ENCODE measurements at regions not wholly inside any gene's neighbourhood (a gene's known extent, or its start where the extent isn't known, plus 50 kb on each side); places are given as distances from the start of the nearest gene placed in this dataset.

DNA sequence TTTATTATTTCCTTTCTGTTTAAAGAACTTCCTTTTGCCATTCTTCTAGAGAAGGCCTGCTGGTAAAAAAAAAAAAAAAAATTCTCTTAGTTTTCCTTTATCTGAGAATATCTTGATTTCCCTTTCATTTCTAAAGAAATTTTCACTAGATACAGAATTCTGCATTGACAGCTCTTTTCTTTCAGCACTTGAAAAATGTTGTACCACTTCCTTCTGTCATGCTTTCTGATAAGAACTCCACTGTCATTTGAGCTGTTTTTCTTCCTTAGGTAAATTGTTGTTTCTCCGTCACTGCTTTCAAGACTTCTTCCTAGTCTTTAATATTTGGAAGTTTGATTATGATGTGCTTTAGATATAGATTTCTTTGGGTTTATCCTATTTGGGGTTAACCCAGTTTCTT lies 113.6 kb upstream of the BTG1 start:
- Histone ChIP-seq H3K36me3 (ENCODE audit: control insufficient read depth, insufficient read depth, low read length) (no peaks in the 10 kb centered on the region), H4K5ac (ENCODE audit: low read length) (no peak overlapping the region), H3K79me1 (ENCODE audit: low read length) (no peaks in the 10 kb centered on the region), H3K27ac (ENCODE audit: low read depth, low read length) (no peak overlapping the region), H2BK120ac (ENCODE audit: low read depth, low read length) (no peak overlapping the region), H3K18ac (ENCODE audit: low read length) (no peak overlapping the region), H3K4me2 (ENCODE audit: low read length) (no peak overlapping the region), H3K4me3 (ENCODE audit: low read length) (no peak overlapping the region), H2BK5ac (ENCODE audit: low read length) (no peak overlapping the region), H3K79me2 (ENCODE audit: control insufficient read depth, insufficient read depth, low read length) (no peaks in the 10 kb centered on the region), H3K23ac (ENCODE audit: low read length) (no peak overlapping the region), H4K8ac (ENCODE audit: low read depth, low read length) (no peak overlapping the region), H2BK15ac (replicated peaks; ENCODE audit: low read depth) (no peak overlapping the region), H3K4ac (ENCODE audit: low read depth, low read length) (no peak overlapping the region), H2AK5ac (ENCODE audit: low read length) (no peak overlapping the region), H3K4me1 (ENCODE audit: control insufficient read depth, low read depth, low read length) (no peaks in the 10 kb centered on the region), H3K27me3 (ENCODE audit: insufficient read depth, low read length, poor library complexity) (no peaks in the 10 kb centered on the region), H3K9ac (ENCODE audit: low read length) (no peak overlapping the region), H3K56ac (ENCODE audit: low read length) (no peak overlapping the region)
- DNase-seq: no peak
- no CpG with 5 or more reads among the region's 1 CpG for WGBS (ENCODE audit: extremely low coverage, insufficient coverage, low lambda C conversion rate)

- Histone ChIP-seq H3K4me2 (ENCODE audit: low read length) (no peak overlapping the region), H3K9ac (ENCODE audit: low read length) (no peak overlapping the region), H3K23ac (ENCODE audit: low read length) (no peak overlapping the region), H3K56ac (ENCODE audit: low read length) (no peak overlapping the region), H4K5ac (ENCODE audit: low read length) (no peak overlapping the region), H3K4me3 (ENCODE audit: low read length) (no peak overlapping the region), H3K36me3 (ENCODE audit: control insufficient read depth, insufficient read depth, low read length) (no peaks in the 10 kb centered on the region), H2BK15ac (replicated peaks; ENCODE audit: low read depth) (no peak overlapping the region), H2BK120ac (ENCODE audit: low read depth, low read length) (no peak overlapping the region), H3K27me3 (ENCODE audit: insufficient read depth, low read length, poor library complexity) (no peaks in the 10 kb centered on the region), H4K8ac (ENCODE audit: low read depth, low read length) (no peak overlapping the region), H3K18ac (ENCODE audit: low read length) (no peak overlapping the region), H3K4ac (ENCODE audit: low read depth, low read length) (no peak overlapping the region), H3K79me1 (ENCODE audit: low read length) (no peaks in the 10 kb centered on the region), H3K27ac (ENCODE audit: low read depth, low read length) (no peak overlapping the region), H2AK5ac (ENCODE audit: low read length) (no peak overlapping the region), H3K4me1 (ENCODE audit: control insufficient read depth, low read depth, low read length) (no peaks in the 10 kb centered on the region), H3K79me2 (ENCODE audit: control insufficient read depth, insufficient read depth, low read length) (no peaks in the 10 kb centered on the region), H2BK5ac (ENCODE audit: low read length) (no peak overlapping the region)
- no peak for DNase-seq
These were observed 111.6 kb upstream of the BTG1 start for GRCh38 chr12:92257261-92257660.

- Histone ChIP-seq H4K5ac (ENCODE audit: low read length) (no peak overlapping the region), H3K79me1 (ENCODE audit: low read length) (no peaks in the 10 kb centered on the region), H2BK120ac (ENCODE audit: low read depth, low read length) (no peak overlapping the region), H3K79me2 (ENCODE audit: control insufficient read depth, insufficient read depth, low read length) (no peaks in the 10 kb centered on the region), H3K56ac (ENCODE audit: low read length) (no peak overlapping the region), H2AK5ac (ENCODE audit: low read length) (no peak overlapping the region), H3K23ac (ENCODE audit: low read length) (no peak overlapping the region), H3K4ac (ENCODE audit: low read depth, low read length) (no peak overlapping the region), H3K4me3 (ENCODE audit: low read length) (no peak overlapping the region), H3K4me1 (ENCODE audit: control insufficient read depth, low read depth, low read length) (no peaks in the 10 kb centered on the region), H4K8ac (ENCODE audit: low read depth, low read length) (no peak overlapping the region), H2BK15ac (replicated peaks; ENCODE audit: low read depth) (no peak overlapping the region), H3K9ac (ENCODE audit: low read length) (no peak overlapping the region), H3K27ac (ENCODE audit: low read depth, low read length) (no peak overlapping the region), H2BK5ac (ENCODE audit: low read length) (no peak overlapping the region), H3K27me3 (ENCODE audit: insufficient read depth, low read length, poor library complexity) (no peaks in the 10 kb centered on the region), H3K18ac (ENCODE audit: low read length) (no peak overlapping the region), H3K4me2 (ENCODE audit: low read length) (no peak overlapping the region), H3K36me3 (ENCODE audit: control insufficient read depth, insufficient read depth, low read length) (no peaks in the 10 kb centered on the region)
- no peak for DNase-seq
These were observed 110.1 kb upstream of the BTG1 start for GRCh38 chr12:92255741-92256140.

DNA sequence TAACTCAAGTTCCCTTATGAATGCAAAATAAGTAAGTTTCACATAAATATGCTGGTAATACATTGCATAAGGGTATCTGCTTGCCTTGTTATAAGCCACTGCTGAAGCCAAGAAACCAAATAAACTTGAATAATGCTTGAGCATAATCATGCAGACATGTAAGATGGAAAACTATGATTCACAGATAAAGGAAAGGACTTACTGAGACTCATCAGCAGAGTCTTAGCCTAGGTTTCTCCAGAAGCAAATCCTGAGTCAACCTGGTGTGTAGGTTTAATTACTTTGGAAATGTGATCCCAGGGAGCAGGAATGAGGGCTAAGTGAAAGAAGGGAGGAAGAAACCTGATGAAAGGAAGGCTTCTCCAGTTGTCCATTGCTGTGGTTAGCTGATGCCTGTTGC lies 107.7 kb upstream of the BTG1 start:
- Histone ChIP-seq H2BK15ac (replicated peaks; ENCODE audit: low read depth) (no peak overlapping the region), H3K27ac (ENCODE audit: low read depth, low read length) (no peak overlapping the region), H3K27me3 (ENCODE audit: insufficient read depth, low read length, poor library complexity) (no peaks in the 10 kb centered on the region), H4K5ac (ENCODE audit: low read length) (no peak overlapping the region), H3K36me3 (ENCODE audit: control insufficient read depth, insufficient read depth, low read length) (no peaks in the 10 kb centered on the region), H3K79me2 (ENCODE audit: control insufficient read depth, insufficient read depth, low read length) (no peaks in the 10 kb centered on the region), H3K4me3 (ENCODE audit: low read length) (no peak overlapping the region), H3K4ac (ENCODE audit: low read depth, low read length) (no peak overlapping the region), H3K56ac (ENCODE audit: low read length) (no peak overlapping the region), H3K9ac (ENCODE audit: low read length) (no peak overlapping the region), H3K4me1 (ENCODE audit: control insufficient read depth, low read depth, low read length) (no peaks in the 10 kb centered on the region), H2AK5ac (ENCODE audit: low read length) (no peak overlapping the region), H3K23ac (ENCODE audit: low read length) (no peak overlapping the region), H3K4me2 (ENCODE audit: low read length) (no peak overlapping the region), H3K79me1 (ENCODE audit: low read length) (no peaks in the 10 kb centered on the region), H4K8ac (ENCODE audit: low read depth, low read length) (no peak overlapping the region), H2BK120ac (ENCODE audit: low read depth, low read length) (no peak overlapping the region), H3K18ac (ENCODE audit: low read length) (no peak overlapping the region), H2BK5ac (ENCODE audit: low read length) (no peak overlapping the region)
- no peak for DNase-seq

DNA sequence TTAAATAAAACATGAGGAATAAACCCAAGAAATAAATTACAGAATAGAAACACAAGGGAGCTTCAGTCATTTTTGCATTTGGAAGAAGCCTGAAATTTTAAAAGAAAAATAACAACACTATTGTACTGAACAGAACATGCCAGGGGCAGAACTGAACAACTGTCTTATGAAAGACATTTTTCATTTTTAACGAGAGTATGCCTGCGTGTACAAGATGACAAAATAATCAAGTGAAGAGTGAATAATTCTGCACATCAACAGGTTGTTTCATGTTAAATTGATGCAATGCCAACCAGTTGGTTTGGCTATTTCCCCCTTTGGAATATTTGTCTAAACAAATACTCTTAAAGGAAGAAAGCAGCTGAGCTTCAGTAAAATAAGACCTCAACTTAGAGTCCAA lies 103.3 kb upstream of the BTG1 start:
- no peak overlapping the region for H2BK120ac ChIP-seq (ENCODE audit: low read depth, low read length)
- H3K4ac ChIP-seq (ENCODE audit: low read depth, low read length): no peak overlapping the region
- no peak overlapping the region for H3K18ac ChIP-seq (ENCODE audit: low read length)
- no peak overlapping the region for H3K4me3 ChIP-seq (ENCODE audit: low read length)
- no peak for DNase-seq
- H2AK5ac ChIP-seq (ENCODE audit: low read length): no peak overlapping the region
- H3K9ac ChIP-seq (ENCODE audit: low read length): no peak overlapping the region
- H3K4me1 ChIP-seq (ENCODE audit: control insufficient read depth, low read depth, low read length): no peaks in the 10 kb centered on the region
- no peaks in the 10 kb centered on the region for H3K79me2 ChIP-seq (ENCODE audit: control insufficient read depth, insufficient read depth, low read length)
- no peak overlapping the region for H4K5ac ChIP-seq (ENCODE audit: low read length)
- no peak overlapping the region for H2BK15ac ChIP-seq (replicated peaks; ENCODE audit: low read depth)
- WGBS (ENCODE audit: extremely low coverage, insufficient coverage, low lambda C conversion rate): no CpG with 5 or more reads among the region's 2 CpGs
- H3K36me3 ChIP-seq (ENCODE audit: control insufficient read depth, insufficient read depth, low read length): no peaks in the 10 kb centered on the region
- no peak overlapping the region for H2BK5ac ChIP-seq (ENCODE audit: low read length)
- no peak overlapping the region for H4K8ac ChIP-seq (ENCODE audit: low read depth, low read length)
- H3K27ac ChIP-seq (ENCODE audit: low read depth, low read length): no peak overlapping the region
- H3K4me2 ChIP-seq (ENCODE audit: low read length): no peak overlapping the region
- no peak overlapping the region for H3K56ac ChIP-seq (ENCODE audit: low read length)
- H3K23ac ChIP-seq (ENCODE audit: low read length): no peak overlapping the region
- H3K27me3 ChIP-seq (ENCODE audit: insufficient read depth, low read length, poor library complexity): no peaks in the 10 kb centered on the region
- no peaks in the 10 kb centered on the region for H3K79me1 ChIP-seq (ENCODE audit: low read length)

- Histone ChIP-seq H4K8ac (ENCODE audit: low read depth, low read length) (no peak overlapping the region), H3K4ac (ENCODE audit: low read depth, low read length) (no peak overlapping the region), H3K4me3 (ENCODE audit: low read length) (no peak overlapping the region), H3K4me2 (ENCODE audit: low read length) (no peak overlapping the region), H2BK120ac (ENCODE audit: low read depth, low read length) (no peak overlapping the region), H3K27me3 (ENCODE audit: insufficient read depth, low read length, poor library complexity) (no peaks in the 10 kb centered on the region), H3K27ac (ENCODE audit: low read depth, low read length) (no peak overlapping the region), H2BK15ac (replicated peaks; ENCODE audit: low read depth) (no peak overlapping the region), H3K4me1 (ENCODE audit: control insufficient read depth, low read depth, low read length) (no peaks in the 10 kb centered on the region), H2BK5ac (ENCODE audit: low read length) (no peak overlapping the region), H4K5ac (ENCODE audit: low read length) (no peak overlapping the region), H3K9ac (ENCODE audit: low read length) (no peak overlapping the region), H3K36me3 (ENCODE audit: control insufficient read depth, insufficient read depth, low read length) (no peaks in the 10 kb centered on the region), H2AK5ac (ENCODE audit: low read length) (no peak overlapping the region), H3K56ac (ENCODE audit: low read length) (no peak overlapping the region), H3K23ac (ENCODE audit: low read length) (no peak overlapping the region), H3K18ac (ENCODE audit: low read length) (no peak overlapping the region), H3K79me1 (ENCODE audit: low read length) (no peaks in the 10 kb centered on the region), H3K79me2 (ENCODE audit: control insufficient read depth, insufficient read depth, low read length) (no peaks in the 10 kb centered on the region)
- DNase-seq: no peak
- WGBS (ENCODE audit: extremely low coverage, insufficient coverage, low lambda C conversion rate): no CpG with 5 or more reads among the region's 3 CpGs
These were observed 98.4 kb upstream of the BTG1 start for GRCh38 chr12:92244036-92244435.
